GM23248 (cell line): ENCODE measurements at regions not wholly inside any gene's neighbourhood (a gene's known extent, or its start where the extent isn't known, plus 50 kb on each side); places are given as distances from the start of the nearest gene placed in this dataset.

Source experiments
- EZH2 ChIP-seq: fragments of 200-600 bp; sonication (generic); IDR thresholded peaks from 2 replicates; pipeline ENCODE4 v1.6.1; 2018; ENCODE audit warnings: antibody characterized with exemption, mild to moderate bottlenecking; ENCODE audit not compliant: insufficient read depth, poor library complexity, severe bottlenecking
- EZH2phosphoT487 ChIP-seq: fragments of 200-600 bp; sonication (generic); IDR thresholded peaks from 2 replicates; pipeline ENCODE4 v1.6.1; 2018; ENCODE audit warnings: antibody characterized with exemption, moderate library complexity, mild to moderate bottlenecking, low read depth; ENCODE audit not compliant: insufficient read depth

DNA sequence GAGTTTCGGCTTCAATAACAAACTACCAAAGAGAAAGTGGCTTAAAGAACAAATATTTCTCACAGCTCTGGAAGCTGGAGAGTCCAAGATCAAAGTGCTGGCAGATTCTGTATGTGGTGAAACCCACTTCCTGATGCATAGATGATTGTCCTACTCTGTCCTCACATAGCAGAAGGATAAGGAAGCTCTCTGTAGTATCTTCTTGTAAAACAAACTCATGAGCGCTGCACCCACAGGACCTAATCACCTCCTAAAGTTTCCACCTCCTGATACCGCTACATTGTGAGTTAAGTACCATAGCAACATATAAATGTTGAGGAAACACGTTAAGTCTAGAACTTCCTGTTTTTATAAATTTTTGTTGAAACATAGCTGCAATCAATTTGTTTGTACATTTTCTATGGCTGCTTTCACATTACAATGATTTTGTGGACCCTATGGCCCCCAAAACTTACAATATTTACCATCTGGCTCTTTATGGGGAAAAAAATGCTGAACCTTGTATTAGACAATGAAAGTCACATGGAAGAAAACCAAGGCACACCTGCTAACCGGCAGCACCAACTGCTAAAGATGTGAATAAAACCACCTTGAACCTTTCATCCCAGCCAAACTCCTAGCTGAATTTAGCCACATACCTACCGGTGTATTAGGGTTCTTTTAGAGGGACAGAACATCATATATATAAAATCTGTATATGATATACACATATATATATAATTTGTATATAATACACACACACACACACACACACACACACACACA lies 1423.4 kb downstream of the NCAM2 start:
- TF ChIP-seq EZH2 (no peak), EZH2phosphoT487 (no peak)
